WI38 (cell line): ENCODE measurements at regions not wholly inside any gene's neighbourhood (a gene's known extent, or its start where the extent isn't known, plus 50 kb on each side); places are given as distances from the start of the nearest gene placed in this dataset.

Experiments used
- H3K4me3 ChIP-seq: 2 replicates; pipeline ENCODE4 v1.5.1; 2011; ENCODE audit warnings: low read depth, mild to moderate bottlenecking, control low read depth, low read length
- CTCF ChIP-seq: IDR thresholded peaks from 2 replicates; pipeline ENCODE4 v1.5.1; 2012; ENCODE audit warnings: low read depth, mild to moderate bottlenecking, control low read depth, low read length

DNA sequence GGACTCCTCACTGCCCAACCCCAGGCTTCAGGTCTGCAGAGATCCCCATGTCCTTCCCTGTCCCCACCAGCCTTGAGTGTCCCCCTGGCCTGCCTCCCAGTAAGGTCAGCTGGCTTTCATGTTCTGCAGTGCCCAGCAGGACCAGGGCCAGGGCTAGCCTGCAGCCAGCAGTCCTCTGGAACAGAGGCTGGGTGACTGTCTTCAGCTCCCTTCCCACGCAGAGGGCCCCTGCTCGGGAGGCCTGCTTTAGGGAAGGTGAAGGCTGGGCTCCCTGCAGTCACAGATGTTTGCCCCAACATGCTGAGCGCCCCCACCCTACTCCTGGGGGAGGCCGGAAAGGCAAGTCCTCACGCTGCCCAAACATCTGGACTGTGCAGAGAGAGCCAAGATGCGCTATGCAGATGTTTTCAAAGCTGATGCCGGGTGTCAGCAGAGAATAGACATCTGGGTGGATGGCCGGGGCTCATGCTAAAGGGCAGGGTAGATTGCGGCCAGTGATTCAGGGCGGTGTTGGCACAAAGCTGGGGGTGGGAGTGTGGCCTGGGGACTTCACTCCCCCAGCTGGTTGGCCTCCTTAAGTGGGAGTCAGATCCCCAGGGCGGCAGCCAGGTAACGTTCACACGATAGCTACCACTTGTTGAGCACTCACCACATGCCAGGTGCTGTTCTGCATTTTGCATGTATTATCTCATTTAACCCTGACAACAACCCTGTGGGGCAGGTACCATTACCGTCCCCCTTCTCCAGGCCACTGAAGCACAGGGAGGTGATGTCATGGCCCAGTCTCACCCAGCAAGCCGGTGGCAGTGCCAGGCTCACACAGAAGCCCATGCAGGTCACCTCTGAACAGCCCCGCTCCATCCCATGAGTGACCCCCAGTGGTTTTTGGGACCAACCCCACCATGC, 71.2 kb upstream of the COL13A1 start:
- no peak overlapping the region for H3K4me3 ChIP-seq
- no peak for TF ChIP-seq CTCF

GRCh38 chr10:69731184-69731583, 70.5 kb upstream of the COL13A1 start:
- no peak for TF ChIP-seq CTCF
- no peak overlapping the region for H3K4me3 ChIP-seq

GRCh38 chr10:69731698-69732097, 70.0 kb upstream of the COL13A1 start:
- no peak for TF ChIP-seq CTCF
- no peak overlapping the region for H3K4me3 ChIP-seq

DNA sequence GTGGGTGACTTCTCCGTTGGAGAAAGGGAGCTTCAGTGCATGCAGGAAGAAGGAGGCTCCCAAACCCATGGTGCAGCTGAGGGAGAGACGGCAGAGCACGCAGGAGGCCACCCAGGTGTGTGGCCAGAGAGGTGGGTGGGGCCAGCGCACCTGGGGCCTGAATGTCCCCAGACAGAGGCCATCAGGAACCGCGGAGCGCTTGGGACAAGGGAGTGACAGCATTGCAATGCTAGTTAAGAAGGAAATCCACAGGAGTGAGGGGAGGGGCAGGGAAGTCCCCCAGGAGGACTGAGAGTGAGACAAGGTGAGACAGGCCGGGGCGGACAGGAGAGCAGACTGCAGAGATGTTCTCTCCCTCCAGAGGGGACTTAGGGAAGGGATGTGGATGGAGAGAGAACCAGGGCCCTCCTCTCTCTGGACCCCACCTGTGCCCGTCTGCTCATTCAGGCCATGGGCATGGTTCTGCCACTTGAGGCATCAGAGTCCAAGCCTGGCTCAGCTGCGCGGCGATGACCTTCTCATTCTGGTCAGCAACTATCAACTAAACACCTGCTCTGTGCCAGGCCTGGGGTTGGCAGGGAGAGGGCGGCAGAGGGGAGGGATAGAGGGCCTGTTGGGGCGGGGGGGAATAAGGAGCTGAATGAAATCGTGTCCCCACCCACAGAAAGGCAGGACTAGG, 69.4 kb upstream of the COL13A1 start:
- H3K4me3 ChIP-seq, result no peak overlapping the region
- no peak for TF ChIP-seq CTCF

- TF ChIP-seq CTCF, result no peak
- H3K4me3 ChIP-seq, result no peak overlapping the region
Observed at GRCh38 chr10:69732826-69733150, 68.9 kb upstream of the COL13A1 start.

GRCh38 chr10:69733791-69734261, 67.9 kb upstream of the COL13A1 start:
- H3K4me3 ChIP-seq, result no peak overlapping the region
- no peak for TF ChIP-seq CTCF

GRCh38 chr10:69734416-69734796, 67.3 kb upstream of the COL13A1 start:
- no peak overlapping the region for H3K4me3 ChIP-seq
- TF ChIP-seq CTCF, result no peak
